ENCODE measurements at regions not wholly inside any gene's neighbourhood (a gene's known extent, or its start where the extent isn't known, plus 50 kb on each side); places are given as distances from the start of the nearest gene placed in this dataset.
"Not testable (repeated sequence)": the region's sequence is repeated elsewhere in the genome, so short reads cannot be mapped to it uniquely, and the experiment has no call there.

- no peak for DNase-seq
Measured at GRCh38 chr10:33032654-33033151, 74.7 kb upstream of the ITGB1 start.

GRCh38 chr10:33031815-33032653 lies 74.0 kb upstream of the ITGB1 start:
- DNase-seq: no peak

GRCh38 chr10:33031171-33031570 lies 73.1 kb upstream of the ITGB1 start:
- no peak for DNase-seq

- DNase-seq: not testable (repeated sequence)
Measured at GRCh38 chr10:33028515-33028914, 70.5 kb upstream of the ITGB1 start.

DNA sequence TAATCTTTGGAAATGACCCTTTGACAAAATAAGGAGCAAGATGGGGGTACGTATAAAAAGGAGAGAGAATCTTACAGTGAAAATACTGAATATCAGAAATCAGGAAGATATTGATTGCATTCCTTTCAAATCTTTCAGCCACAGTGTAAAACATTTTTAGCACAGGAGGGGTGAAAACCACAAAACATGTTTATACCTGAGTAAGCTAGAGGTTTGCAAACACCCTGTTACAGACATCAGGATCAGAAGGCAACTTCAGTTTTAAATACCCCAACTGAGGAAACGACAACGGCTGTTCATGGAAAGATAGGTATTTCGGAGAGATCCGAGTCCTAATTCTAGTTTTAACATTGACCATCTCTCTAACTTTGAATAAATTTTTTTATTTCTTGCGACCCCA lies 69.1 kb upstream of the ITGB1 start:
- DNase-seq: no peak

- DNase-seq: no peak
Measured at GRCh38 chr10:33026422-33026821, 68.4 kb upstream of the ITGB1 start.

DNA sequence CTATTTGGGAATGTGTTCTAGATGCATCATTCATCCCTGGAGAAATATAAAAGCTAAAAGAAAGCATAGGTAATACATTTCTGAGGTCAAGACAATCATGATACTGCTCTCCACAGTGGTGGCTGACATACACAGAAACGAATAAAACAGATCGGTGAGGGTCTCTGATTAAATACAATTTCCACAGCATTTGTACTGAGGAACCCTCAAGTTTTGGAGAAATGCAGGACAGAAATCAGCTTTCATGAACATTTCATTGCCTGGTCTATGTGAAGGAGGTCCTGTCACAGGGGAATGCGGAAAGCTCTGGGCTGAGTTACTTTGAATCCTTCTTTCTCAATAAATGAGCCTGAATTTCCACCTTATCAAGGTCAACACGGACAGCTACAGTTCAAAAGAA lies 67.9 kb upstream of the ITGB1 start:
- no peak for DNase-seq

DNA sequence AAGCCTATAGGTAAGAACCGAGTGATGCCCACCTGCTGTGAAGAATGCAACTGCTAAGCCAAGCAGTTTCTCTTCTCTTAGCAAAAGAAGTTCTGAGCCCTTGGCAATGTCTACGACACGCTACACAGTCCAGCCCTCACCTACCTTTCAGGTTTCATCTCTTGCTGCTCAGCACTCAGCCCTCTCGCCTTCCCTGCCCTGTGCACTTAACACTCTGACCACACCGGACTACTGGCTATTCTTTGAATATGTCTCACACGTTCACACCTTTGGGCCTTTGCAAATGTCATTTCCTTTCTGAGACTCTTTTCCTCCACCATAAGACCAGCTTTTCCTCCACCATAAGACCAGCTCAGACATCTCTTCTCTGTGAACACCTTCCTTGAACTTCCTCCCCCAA lies 67.0 kb upstream of the ITGB1 start:
- DNase-seq: no peak

DNA sequence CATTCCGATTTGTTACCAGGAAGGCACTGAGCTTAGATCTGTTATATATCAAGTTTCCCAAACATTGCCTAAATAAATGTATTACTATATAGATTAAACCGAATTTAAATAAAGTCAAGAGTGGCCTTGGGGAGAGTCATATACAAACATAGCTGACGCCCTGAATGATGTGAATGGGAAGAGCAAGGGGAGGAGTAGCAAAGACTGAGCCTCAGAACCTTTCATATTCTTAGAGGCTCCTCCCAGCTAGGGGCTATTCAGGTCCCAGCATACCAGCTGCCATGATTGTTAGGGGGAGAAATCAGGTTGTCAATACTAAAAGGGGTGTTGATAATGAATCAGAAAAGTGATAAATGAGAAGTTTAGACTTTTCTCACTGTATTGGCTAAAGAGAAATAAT lies 64.7 kb upstream of the ITGB1 start:
- no peak for DNase-seq

DNA sequence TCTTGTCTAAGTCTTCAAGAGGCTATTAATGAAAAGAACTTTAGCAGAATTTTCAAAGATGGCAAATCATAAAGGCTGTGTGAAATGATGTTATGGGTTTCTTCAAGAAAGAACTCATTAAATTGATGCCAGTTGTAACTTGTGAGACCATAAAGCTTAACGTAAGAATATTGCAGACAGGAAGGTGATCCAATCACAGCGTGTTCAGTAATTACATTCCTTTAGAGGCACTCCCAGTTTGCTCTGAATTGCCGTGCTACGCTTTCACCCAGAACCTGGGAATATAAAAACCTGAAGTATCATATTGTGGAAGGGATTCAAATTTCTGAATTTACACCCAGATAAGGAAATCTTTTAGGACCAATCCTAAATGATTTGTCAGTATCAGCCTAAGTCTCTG lies 64.1 kb upstream of the ITGB1 start:
- no peak for DNase-seq

DNA sequence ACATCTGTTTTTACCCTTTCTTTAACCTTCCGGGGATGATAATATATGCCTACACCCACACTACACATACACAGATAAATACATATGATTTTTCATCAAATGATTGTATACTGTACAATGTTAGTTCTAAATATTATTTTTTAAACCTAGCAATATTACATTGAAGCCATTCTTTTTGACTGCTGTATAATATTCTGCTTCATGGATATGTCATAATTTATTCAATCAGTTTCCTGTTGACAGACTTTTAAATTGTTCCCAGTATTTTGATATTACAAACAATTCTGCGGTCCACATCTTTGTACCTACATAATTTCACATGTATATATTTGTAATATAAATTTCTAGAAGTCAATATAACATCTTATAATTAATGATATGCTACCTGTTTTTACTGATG lies 59.0 kb upstream of the ITGB1 start:
- DNase-seq: no peak

DNA sequence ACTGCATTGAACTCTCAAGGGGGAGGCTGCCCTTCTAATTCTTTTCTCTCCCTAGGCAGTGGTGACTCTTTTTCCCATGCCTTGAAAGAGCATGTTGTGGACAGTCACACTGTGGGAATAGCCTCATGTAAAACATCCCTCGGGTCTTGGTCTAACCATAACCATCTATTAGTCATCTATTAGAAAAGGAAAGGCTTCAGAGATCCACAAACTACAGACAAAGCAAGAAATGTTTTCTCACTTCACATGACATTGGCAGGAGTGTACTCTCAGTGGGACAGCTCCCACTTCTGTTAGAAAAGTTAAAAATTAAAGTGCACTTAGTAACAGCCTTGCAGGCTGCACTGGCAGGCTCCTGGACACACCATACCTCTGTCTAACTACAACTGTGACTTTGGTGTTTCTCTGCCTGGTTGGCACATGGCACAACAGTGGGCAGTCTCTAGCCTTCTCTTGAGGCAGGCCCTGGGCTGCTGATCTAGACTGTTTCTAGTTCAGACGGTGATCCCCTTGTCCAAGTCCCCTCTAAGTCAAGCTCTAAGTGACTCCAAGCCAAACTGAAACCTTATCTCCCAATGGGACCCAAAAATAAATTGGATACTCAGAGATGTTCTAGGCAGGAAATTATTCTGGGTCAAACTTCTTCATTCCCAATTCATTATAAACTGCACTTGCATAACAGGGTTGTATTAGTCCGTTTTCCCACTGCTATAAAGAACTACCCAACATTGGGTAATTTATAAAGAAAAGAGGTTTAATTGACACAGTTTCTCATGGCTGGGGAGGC lies 57.9 kb upstream of the ITGB1 start:
- DNase-seq: no peak

DNA sequence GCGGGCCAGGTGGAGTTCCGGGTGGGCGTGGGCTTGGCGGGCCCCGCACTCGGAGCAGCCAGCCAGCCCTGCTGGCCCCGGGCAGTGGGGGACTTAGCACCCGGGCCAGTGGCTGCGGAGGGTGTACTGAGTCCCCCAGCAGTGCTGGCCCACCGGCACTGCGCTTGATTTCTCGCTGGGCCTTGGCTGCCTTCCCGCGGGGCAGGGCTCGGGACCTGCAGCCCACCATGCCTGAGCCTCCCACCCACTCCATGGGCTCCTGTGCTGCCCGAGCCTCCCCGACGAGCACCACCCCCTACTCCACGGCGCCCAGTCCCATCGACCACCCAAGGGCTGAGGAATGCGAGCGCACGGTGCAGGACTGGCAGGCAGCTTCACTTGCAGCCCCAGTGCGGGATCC lies 55.3 kb upstream of the ITGB1 start:
- not testable (repeated sequence) for DNase-seq

DNA sequence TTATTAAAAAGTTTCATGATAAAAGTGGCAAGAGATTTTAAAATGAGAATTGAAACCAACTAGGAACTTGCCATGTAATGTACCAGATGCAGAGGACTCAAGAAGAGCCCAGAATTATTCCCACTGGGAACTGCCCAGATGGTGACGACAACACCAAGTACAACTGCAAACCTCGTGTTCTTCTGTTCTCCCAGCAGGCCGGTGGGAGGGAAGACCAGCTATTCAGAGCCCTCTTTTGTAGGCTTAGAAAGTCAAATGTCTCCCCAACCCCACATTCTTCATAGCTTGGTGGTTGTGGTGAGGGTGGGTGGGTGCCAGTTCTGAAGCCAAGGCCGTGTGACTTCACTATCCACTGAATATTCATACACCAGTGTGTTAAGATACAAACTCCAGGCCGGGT lies 54.3 kb upstream of the ITGB1 start:
- no peak for DNase-seq

- DNase-seq: peak; percentile 16
Measured at GRCh38 chr10:33010132-33011037, 52.4 kb upstream of the ITGB1 start.

GRCh38 chr10:33009244-33010131 lies 51.5 kb upstream of the ITGB1 start:
- no peak for DNase-seq

DNA sequence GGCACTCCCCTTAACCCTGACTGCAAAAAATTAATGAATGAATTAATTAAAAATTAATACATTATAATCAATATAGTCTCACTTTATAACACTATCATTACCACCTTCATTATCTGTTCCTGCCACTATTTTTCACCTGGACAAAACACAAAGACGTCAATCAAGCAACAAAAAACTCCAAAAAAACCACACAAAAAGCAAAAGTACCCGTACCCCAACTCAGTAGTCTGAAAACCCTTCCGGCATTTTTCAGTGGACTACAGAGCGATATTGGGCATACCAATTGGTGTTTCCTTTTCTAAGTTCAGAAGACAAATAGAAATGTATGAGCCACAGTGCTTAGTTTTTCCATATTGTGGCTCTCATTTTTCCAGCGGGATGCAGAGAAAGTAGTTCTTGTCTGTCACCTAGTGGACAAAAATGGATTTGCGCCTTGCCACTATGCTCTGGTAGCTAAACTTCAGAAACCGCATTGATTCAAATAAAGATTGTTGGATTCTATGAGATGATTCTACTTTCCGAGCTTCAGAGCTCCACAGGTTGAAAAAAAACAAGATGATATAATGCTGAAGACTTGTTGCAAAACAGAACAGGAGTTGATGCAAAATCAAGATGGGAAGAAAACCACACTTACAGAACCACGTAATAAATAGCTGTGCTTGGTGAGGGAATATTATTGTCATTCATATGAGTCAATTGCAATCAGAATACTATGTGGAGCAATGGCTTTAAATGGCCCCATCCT lies 50.6 kb upstream of the ITGB1 start:
- peak; percentile 23 for DNase-seq

- DNase-seq: not testable (repeated sequence)
Measured at GRCh38 chr10:33007731-33008381, 49.8 kb upstream of the ITGB1 start.

All from 8988T (cell line).